GM18909 (cell line): ENCODE measurements at regions not wholly inside any gene's neighbourhood (a gene's known extent, or its start where the extent isn't known, plus 50 kb on each side); places are given as distances from the start of the nearest gene placed in this dataset.

ENCODE experiments used
- ATAC-seq: cut with Tn5 transposase; IDR thresholded peaks from one replicate; pipeline ENCODE4 v1.9.1; 2021; ENCODE audit warnings: mild to moderate bottlenecking; ENCODE audit not compliant: unreplicated experiment, poor library complexity

DNA sequence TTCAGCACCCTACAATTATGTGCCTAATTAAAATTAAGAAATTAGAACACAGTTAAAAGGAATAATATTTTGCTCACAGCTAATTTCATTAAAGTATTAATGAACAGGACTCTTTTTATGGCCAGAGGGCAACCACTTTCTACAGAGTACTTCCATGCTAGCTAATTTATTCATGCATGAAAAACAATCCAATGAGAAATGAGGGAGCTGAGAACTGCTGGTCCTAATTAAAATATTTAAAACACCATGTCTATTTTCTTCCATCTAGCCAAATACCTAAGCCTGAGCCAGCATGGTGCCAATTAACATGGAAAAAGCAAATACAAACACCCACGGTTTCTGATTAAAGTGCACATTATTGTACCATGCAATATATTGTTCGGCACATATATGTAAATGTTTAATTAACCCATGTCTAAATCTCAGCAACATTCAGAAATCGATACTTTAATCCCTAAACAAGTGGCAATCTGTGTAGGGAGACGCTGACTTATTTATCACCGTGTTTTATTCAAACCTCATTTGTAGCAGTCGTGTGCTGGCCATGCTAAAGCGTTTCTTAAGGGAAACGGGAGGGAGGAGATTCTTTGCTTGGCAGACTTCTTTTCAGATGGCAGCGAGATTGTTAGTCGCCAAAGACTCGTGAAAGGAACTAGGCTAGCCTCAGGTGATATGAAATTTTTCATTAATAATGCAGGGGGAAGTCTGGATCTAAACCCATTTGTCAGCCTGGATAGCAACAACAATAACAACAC is 193.5 kb downstream of the ANXA2 start:
- no peak for ATAC-seq

- ATAC-seq = no peak
Observed at GRCh38 chr15:60208709-60209108, 189.1 kb downstream of the ANXA2 start.

DNA sequence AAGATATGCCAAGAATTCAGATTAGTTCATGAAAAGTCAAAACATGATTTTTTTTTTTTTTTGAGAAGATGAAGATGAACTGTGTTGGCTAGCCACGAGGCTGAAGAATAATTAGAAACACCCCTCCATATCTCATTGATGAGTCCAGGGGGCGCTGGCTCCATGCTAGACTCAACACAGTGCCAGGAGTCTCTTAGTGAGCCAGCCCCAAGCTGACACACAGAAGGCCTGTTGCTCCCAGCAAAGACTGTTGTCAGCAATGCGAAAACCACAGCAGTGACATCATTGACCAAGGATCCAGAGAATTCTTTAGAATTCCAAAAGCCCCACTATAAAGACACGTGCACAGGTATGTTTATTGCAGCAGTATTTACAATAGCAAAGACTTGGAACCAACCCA is 185.2 kb downstream of the ANXA2 start:
- ATAC-seq = no peak

GRCh38 chr15:60213377-60214000 is 184.3 kb downstream of the ANXA2 start:
- ATAC-seq = no peak

DNA sequence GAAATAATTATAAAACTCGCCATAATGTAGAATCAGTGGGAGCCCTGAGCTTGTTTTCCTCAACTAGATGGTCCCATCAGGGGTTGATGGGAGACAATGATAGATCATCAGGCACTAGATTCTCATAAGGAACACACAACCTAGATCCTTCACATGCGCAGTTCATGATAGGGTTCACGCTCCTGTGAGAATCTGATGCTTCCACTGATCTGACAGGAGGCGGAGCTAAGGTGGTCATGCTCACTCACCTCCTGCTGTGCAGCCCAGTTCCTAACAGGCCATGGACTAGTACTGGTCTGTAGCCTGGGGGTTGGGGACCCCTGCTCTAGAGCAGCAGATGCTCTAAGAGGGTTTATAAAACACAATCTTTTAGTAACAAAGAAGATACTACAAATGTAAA is 183.6 kb downstream of the ANXA2 start:
- no peak for ATAC-seq

- ATAC-seq = no peak
Observed at GRCh38 chr15:60215225-60215963, 182.4 kb downstream of the ANXA2 start.

DNA sequence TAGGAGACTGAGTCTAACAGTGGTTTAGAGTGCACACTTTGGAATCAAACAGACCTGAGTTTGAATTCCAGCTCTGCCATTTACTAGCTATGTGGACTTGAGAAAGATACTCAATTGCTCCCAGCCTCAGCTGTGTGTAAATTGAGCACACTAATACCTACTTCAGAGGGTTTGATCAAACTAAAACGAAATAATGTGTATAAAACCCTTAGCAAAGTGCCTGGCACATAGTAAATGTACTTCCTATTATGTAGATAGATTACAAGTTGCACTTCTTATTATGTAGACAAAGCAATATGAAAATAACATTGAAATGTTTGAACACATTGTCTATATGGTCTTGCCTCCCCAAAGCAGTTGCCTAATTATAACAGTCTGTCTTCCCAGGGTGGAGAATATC is 180.6 kb downstream of the ANXA2 start:
- no peak for ATAC-seq

- ATAC-seq = no peak
Observed at GRCh38 chr15:60218256-60218655, 179.5 kb downstream of the ANXA2 start.

DNA sequence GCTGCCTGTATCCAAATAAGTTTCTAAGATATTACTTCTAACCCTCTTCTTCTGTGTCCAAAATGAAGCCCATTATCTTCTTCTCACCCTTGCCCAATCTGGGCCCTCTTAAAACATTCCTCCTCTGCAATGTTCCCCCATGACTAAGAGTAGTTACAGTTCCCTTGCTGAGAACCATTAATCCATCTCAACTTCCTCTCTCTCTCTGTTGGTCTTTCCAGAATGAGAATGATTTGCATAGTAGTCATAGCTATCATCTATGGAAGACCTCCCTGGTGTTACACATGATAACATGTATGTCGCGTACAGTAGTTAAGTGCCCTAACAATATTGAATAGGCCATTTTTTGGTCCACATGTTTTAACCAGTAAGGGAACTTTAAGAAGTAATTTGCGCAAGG is 177.9 kb downstream of the ANXA2 start:
- ATAC-seq = no peak

GRCh38 chr15:60221356-60221755 is 176.4 kb downstream of the ANXA2 start:
- no peak for ATAC-seq

DNA sequence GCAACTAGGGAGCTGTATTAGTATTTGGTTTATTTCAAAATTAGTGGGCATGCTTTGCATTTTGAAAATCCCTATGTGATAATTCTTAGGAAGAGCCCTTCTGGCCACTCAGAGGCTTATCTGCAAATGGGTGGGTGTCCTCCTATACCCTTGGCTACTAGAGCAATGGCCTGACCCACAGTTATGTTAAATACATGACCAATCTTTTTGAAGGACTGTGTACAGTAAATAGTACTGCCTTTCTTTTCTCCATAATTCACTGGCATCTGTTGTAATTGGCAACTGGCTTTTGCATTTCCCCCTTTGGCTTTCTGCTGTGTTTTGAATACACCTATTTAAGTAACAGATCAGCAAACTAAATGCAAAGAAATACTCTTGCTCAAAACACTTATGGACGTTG is 175.4 kb downstream of the ANXA2 start:
- ATAC-seq = no peak

DNA sequence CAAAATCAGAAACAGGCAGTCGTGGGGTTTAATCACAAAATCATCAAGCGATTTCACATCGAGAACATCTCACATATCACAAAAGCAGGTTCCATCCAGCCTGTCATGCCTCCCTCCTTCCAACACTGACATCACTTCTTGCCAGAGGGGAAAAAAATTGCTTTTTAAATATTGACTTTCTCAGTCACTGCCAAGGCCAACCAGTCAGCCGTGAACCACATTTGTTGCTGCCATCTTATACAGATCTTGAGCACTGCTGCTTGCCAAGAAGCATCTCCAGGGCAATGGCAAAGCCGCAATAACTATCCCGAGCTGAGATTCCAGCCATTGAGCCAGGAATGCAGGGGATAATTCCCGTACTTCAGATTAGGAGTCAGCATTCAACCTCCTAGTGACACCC is 174.6 kb downstream of the ANXA2 start:
- no peak for ATAC-seq

DNA sequence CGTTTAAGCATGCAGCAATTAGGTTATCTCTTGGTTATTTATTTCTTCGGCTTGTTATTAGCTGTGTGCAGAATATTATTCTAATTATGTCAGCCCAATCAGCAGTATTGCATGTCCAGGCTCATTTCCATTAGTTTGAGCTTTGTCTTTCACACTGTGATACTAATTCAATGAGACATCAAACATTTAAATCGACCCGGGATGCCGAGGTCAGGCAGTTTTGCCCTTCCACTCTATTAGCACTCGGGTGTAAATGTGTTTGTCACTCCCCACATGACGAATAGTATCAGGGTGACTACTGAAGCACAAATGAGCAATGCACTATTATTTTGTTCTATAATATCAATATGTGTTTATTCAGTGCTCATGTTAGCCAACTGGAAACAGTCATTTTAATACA is 170.9 kb downstream of the ANXA2 start:
- no peak for ATAC-seq

DNA sequence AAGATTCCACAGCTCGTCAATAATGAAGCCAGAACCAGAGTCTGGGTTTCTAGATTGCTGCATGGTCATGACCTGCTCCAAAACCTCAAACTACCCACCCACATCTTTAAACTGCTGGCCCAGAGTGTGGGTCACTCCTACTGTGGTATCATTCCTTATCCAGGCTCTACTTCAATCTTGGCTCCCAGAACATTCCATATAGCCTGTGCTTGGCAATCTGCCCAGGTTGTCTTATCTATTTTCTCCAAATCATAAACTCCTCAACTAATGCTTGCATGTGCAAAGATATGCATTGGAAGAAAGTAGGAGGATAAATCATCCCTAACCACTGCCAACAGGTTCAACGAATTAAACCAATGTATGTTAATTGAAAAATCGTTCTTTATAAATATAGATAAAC is 169.7 kb downstream of the ANXA2 start:
- no peak for ATAC-seq

- no peak for ATAC-seq
Observed at GRCh38 chr15:60228619-60229018, 169.2 kb downstream of the ANXA2 start.

GRCh38 chr15:60235951-60236710 is 161.7 kb downstream of the ANXA2 start:
- no peak for ATAC-seq

- no peak for ATAC-seq
Observed at GRCh38 chr15:60237446-60237845, 160.3 kb downstream of the ANXA2 start.

GRCh38 chr15:60243769-60244168 is 154.0 kb downstream of the ANXA2 start:
- no peak for ATAC-seq

DNA sequence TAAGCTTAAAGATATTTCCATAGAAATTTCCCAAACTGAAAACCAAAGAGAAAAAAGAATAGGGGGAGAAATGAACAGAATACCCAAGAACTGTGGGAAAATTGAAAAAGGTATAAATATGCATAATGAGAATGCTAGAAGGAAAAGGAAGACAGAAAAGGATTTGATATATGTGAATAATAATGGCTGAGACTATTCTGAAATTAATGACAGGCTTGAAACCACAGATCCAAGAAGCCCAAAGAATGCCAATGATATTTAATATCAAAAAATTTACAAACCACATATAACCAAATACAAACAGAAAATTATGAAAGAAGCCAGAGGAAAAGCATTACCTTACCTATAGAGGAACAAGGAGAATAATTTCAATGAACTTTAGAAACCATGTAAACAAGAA is 153.0 kb downstream of the ANXA2 start:
- ATAC-seq = no peak

- no peak for ATAC-seq
Observed at GRCh38 chr15:60250316-60250715, 147.5 kb downstream of the ANXA2 start.
